Frontal cortex (tissue), 3 donors: ENCODE measurements at regions not wholly inside any gene's neighbourhood (a gene's known extent, or its start where the extent isn't known, plus 50 kb on each side); places are given as distances from the start of the nearest gene placed in this dataset.

Source experiments
- DNase-seq, 2 donors: peaks; one replicate each; pipeline ENCODE4 v3.0.0; 2012; ENCODE audit warnings: low spot score in 2 of 2
- FAIRE-seq: peaks from 2 replicates; lab custom pipeline; 2012; peaks lifted over from hg19 to GRCh38; lab: Jason Lieb, UNC
- donor health status: control.
- donor health status: control.
- donor health status: control.

DNA sequence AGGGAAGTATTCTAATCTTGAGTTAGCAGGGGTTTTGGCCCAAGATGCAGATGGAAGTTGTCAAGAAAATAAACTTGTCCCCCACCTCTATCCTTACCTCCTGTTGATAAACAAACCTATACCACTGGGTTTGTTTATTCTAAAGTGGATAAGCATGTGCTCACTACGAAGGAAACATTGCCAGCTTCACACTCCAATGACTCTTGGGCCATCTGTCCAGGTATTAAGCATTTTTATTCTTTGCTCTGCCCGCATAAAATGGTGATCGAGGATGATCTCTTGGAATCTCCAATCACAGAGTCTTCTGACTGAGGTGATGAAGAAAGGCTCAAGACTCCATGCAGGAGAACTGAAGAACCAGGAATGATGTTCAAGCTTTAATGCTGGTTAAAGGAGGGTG, 1908.4 kb upstream of the PIK3C3 start:
- DNase-seq = no peak
- FAIRE-seq = no peak

DNA sequence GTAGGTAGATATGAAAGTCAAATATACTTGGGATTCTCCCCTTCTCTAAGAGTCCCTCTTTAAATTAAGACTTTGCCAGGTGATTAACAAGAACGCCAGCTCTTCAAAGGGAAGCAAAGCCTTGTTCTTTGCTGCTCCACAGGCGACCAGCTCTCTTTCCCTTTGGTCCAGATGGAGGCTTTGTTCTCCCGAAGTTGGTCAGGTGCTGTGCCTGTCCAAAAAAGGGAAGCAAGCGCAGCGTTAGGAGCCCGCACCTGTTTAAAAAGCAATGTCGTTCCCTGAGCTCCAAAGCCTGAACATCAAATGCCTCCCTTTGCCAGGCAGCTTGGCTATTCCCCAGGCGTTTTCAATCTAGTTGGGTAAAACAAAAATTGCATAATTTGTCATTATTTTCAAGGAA, 1913.1 kb upstream of the PIK3C3 start:
- FAIRE-seq = no peak
- DNase-seq = no peak

DNA sequence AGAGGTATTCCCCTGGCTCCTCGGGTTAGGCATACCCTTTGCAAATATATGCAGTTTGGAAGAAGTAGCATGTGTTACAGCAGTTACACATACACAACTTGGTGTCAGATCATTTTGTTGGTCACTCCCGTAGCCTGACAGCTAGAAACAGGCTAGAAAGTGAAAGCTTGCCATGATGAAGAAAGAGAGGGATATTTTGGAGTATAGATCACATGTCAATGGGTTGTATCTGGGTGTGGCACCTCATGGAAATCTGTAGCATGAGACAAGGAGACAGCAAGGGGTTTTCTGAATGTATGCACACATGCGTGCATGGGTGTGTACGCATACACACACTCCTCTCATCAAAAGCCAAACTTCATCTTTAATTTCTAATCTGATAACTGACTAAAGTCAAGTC, 1914.5 kb upstream of the PIK3C3 start:
- no peak for DNase-seq
- no peak for FAIRE-seq

DNA sequence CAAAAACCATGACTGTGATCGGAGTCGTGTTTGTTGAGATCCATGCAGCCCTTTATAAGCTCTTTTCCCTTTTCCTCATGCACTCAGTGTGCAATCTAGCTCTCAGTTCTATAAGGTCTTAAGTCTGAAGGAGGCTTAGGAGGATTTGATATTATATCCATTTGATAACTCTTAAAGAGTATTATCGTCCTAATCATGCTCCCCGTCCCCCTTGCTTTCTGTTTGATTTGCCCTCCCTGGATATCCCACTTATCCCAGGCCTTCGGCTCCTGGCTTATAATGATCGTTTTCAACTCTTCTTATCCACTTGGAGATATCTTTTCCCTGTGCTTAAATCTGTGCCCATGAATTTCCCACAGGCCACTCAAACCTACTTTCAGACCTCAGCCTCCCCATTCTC, 1917.7 kb upstream of the PIK3C3 start:
- no peak for FAIRE-seq
- no peak for DNase-seq

DNA sequence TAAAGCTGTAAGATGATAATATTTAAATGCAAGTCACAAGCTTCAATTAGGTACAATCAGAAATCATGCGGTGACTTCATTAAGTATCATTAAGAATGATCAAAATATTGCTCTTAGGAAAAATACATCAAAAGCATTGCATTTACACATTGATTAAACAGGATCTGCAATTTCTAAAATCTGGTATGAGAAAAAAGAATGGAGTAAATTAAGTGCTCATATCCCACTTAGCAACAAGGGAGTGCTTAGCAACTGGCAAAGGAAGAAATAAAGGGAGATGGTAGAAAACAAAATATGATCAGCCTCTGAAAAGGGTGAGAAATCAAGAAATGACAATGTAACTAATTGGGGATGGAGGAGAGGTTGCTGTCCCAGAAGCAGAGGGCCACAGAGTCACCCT, 1918.2 kb upstream of the PIK3C3 start:
- DNase-seq (no peak), FAIRE-seq (no peak)

DNA sequence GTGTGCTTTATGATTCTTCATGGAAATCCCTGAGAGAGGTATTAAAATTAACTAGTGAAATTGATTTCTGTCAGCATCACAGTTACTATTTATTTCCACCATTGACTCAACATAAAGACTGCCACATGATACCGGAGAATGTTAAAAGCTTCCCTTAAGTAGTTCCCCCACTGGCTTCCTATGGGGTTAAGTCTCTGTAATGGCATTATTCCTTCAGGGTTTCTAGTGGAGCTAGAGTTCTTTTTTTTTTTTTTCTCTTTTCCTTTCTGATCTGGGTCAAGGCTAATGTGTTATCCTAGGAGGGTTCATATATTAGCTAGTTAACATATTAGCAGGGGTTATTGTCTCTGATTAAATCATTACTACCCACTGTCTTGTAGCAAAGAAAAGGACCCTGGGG, 1919.1 kb upstream of the PIK3C3 start:
- no peak for DNase-seq
- FAIRE-seq = no peak

DNA sequence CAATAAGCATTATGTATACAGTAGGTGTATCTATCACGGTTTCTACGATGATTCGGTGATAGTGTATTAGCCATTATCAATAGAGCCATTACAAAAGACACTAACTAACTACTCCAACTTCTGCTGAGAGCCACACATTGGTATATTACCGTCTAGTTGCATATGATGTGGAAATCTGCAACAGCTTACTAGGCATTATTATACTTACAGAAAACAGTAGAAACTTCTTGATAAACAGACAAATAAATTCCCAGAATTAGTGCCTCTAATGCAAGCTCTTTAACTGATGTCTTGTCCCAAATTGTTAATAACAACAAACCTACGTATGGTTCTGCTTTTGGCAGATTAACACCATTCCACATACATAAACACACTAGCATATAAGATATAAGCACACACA, 1923.0 kb upstream of the PIK3C3 start:
- DNase-seq = no peak
- FAIRE-seq = no peak

DNA sequence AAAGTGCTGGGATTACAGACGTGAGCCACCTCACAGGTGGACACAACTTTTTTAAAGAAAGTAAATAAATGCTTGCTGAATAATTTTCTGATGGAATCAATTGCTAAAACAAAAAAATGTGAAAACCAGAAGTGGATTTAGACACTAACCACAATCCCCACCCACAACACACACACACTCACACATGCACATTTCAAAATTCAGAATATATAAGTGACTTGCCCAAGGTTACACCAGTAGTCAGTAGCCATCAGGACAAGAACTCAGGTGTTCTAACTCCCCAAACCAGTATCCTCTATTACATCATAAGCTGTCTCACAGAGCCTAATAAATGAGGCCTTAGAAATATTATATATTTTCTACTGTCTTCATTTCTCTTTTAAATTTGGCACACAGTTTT, 1923.6 kb upstream of the PIK3C3 start:
- DNase-seq = no peak

DNA sequence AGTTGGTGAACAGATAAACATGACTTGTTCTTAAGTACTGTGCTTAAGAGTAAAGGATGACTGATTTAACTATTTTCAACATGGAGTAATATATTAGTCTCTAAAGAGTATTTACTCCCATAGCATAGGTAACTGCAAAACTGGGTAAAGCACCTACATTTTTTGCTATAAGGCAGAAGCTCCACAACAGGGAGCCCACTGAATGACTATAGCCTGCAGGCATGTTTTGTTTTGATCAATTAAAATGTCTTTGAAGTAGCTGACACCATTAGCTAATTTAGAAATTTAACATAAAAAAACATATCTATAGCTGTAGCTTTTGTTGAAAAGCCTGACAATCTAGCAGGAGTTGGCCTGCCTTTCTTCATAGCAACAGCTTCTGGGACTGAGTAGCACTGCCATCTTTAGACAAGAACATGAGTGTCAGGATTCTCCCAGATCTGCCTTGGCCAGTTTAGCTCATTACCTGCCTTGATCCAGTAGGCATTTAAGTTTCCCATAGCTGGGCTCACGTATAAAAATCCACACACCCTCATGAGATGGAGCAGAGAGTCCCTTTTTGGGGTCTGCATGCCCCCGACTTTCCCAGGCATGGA, 1935.1 kb upstream of the PIK3C3 start:
- FAIRE-seq = no peak
- DNase-seq = no peak

More for the DNA sequence above, 1923.6 kb upstream of the PIK3C3 start:
- FAIRE-seq = no peak

DNA sequence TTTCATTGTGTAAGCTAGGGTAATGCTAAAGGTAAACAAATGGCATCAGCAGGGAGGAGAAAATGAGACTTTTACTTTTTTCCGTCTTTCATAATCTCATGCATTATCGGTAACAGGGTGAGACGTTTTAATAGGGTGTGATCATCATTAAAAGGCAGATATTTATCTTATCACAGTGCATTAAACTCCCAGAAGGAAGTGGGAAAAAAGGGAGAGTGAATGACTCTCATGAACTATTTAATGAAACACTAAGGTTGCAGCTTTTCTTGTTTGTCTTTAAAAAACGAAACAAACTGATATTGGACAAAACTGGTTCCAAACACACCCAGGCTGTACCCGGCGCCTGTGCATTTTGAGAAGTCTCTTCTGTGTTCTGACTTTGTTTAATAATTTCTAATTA, 1936.8 kb upstream of the PIK3C3 start:
- FAIRE-seq = no peak

DNA sequence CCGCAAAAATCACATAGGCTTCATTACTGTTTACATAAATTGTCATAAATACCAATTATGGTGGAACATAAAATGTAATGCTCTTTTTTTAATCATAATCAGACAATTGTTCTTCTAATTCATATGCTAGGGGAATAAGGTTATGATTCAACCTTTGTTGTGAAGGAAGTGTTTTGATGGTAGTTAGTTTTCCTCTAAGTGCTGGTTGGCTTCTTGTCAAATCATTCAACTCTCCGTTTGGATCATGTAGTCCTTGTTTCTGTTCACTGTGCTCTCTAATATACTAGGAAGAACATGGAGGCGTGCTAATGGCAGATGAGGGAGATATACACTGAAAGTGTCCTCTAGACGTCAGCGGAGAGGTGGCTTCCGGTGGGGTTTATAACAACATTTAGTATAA, 1938.0 kb upstream of the PIK3C3 start:
- no peak for DNase-seq
- FAIRE-seq = no peak

More for the DNA sequence above, 1936.8 kb upstream of the PIK3C3 start:
- no peak for DNase-seq

DNA sequence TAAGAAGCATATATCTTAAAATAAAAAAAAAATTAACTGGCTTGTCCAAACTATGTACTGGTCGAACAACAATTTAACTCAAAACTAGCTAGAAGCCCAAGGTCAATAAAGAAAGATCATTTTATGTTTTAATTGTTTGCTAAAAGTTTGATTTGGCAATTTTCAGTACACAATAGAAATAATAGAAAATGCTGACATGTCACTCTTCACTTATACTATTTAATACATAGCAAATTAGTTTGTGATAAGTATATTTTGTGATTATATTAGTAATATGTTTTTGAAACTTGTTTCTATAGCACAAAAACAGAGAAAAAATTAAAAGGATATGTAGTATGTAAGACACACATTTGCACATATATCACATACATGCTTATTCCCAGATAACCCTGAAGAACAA, 1938.6 kb upstream of the PIK3C3 start:
- DNase-seq = no peak
- no peak for FAIRE-seq

DNA sequence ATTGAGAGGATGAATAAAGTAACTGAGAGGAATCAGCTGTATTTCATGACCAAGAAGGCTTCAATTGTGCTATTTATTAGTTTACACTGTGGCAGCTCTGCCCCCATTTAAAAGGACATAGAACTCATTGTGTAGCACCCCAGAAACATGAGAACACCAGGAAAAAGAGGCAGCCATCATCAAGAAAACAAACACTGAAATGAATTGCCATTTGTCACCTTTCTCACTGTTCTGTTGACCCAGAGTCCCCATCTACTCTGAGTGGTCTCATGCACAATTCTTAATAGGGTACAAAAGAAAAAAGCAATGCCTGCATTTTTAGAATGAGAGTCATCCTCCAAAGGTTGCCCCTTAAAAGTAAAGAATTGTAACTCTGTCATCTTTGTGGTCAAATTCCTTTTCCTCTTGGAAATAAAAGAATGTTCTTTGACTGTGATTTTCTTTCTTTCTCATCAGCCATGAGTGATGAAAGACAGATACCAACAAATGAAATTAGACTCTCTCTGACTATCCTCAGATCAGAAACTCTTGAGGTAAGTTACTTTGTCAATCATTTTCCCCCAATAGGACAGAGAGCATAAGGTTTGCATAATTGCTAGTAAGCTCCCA, 1941.9 kb upstream of the PIK3C3 start:
- FAIRE-seq = no peak
- DNase-seq = no peak

DNA sequence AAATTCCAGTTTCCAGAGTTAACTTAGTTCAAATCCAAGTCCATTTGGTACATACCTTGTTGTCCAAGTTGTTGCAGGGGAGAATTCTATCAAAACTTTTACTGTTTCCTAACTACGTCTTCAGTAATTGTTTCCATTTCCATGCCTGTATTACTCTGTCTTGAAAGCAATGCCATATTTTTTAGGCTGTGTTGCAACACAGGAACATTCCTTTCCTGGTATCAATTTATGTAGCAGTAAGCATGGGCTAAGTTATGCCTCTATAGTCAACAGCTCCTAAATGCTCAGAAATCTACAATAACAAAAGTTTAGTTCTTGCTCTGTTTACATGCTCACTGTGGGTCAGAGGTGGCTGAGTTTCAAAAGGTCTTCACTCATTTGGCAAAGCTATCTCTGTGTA, 1943.8 kb upstream of the PIK3C3 start:
- FAIRE-seq (no peak), DNase-seq (no peak)

DNA sequence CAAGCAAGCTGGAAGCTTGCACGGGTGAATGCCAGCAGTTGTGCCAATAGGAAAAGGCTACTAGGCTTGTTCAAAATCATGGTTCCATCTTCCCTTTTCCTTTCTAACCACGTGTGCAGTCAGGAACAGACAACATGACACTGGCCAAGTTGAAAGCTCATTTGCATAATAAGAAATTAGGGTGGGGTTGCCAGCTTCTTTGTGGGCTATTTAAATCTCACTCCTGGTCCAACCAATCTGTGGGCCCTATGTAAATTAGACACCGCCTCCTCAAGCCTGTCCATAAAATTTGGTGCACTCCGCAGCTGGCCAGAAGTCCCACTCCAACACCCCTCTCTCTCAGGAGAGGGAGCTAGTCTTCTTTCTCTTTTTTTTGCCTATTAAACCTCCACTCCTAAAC, 1948.4 kb upstream of the PIK3C3 start:
- no peak for DNase-seq
- FAIRE-seq = no peak

DNA sequence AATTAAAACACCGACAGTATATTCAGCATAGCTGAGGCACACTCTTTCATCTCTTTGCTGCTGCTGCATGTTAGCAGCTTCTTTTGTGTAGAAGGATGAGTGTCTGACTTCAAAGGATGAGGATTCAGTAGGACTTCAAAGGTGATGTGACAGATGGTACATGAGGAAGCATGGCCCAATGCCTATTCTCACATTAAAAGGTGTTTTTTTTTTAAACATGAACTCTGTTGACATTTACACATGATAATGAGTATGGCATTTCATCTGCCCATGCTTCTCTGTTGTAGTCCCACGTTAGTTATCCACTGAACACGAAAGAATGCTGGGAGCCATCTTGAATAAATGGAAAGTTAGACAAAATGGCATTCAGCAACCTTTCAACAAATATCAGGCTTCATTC, 1950.8 kb upstream of the PIK3C3 start:
- FAIRE-seq (no peak), DNase-seq (no peak)

DNA sequence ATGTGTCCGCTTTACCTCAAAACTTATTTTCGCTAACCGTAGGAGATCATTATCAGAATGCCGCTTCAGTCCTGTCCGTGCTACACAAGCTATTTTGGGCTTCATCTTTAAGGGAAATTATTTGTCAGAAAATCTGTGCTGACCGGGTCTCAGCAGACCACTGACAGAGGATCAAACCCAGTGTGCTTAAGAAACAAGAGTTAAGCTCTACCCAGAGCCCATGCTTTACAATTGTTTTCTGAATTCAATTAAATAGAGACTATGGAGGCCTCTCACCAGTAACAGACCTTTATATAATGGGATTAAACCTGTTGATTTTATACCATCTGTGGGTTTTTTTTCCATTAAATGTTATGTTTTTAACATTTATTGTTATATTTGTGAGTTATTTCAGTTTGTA, 1956.7 kb upstream of the PIK3C3 start:
- FAIRE-seq (no peak), DNase-seq (no peak)

DNA sequence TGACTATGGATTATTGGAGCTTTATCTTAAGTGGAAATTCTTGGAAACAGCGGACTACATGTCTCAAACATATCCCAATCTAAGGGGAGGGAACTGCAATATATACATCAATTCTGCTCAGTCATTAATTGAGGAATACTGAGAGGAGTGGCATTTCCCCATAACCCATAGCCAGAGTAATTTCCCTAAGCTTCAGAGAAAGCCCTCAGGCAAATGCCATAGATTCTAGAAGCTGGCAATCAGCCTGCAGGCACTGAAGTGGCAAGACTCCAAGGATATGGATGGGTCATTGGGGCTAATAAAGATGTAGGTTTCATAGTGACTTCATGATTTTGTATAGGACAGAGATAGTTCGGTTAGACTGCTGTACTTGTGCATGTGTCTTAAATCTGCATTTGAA, 1960.5 kb upstream of the PIK3C3 start:
- FAIRE-seq = no peak
- no peak for DNase-seq

DNA sequence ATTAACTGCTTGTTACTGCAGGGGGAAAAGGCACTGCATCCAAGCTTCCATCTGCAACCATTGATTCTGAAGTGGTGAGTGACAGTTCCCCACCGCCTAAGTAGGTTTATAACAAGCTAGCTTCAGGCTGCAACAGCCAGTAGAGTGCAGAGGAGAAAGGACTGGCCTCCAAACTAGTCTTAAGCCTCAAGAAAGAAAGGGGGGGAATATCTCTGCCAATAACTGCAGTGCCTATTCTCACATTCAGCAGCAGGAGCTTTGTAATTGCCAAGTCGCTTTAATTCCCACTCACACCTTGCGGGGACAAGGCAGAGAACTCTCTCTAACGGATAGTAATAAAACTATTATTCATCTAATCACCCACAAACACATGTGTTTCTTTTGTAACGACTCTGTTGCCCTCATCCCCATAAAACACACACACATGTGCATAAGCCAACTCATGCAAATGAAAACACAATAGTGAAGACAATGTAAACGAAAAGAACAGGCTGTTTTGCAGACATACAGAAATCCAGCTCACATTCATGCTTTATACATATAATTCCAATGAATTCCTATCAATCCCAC, 1963.3 kb upstream of the PIK3C3 start:
- DNase-seq (no peak), FAIRE-seq (no peak)

DNA sequence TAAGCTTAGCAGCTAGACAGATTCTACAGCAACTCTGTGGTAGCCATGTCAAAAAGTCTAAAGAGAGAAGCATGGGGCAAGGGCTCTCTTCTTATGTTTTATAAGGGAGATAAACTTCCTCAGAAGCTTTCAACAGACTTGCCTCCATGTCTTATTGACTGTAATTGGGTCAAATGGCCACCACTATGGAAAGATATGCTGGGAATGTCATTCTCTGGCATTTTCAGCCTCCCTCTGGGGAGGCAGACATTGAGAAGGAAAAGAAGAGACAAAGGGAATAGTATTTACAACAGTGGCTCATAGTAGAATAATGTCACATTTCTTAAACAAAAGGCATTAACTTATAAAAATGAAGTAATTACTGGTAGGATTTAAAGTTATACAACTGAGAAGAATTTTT, 1964.5 kb upstream of the PIK3C3 start:
- no peak for FAIRE-seq

DNA sequence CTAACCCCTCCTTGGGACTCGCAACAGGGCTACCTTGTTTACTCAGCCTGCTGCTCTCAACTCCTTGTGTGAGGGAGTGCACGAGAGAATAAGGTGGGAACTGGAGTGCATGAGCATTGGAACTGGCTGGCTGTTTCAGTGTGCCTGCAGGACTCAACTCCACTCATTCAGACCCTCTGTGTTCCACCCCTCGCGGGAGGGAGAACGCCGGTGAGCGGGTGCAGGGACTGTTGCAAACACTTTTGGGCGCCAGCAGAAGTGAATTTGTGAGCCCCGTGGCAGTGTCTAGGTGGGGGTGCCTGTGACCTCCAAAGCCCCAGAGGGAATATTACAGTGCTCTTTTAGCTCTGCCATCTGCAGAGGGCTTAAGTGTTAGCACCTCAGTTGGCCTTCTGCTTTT, 1978.3 kb upstream of the PIK3C3 start:
- DNase-seq (no peak), FAIRE-seq (no peak)

More for the DNA sequence above, 1964.5 kb upstream of the PIK3C3 start:
- DNase-seq = no peak

DNA sequence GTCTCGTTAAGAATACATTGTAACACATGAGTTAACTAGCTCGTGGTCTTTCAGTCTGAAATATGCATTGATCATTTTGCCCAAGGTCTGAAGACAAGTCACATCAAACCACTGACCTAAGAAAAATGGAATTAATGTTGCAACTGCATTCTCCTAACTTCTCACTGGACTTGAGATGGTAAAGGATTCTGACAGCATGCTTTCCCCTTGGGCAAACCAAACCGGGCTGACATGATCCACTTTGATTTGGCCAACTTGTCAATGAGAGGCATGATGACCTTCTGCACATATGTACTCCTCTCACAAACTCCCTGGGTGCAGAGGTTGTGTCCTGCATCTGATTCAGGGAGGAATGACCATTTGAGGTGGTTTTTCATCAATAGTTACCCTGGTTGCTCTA, 1982.5 kb upstream of the PIK3C3 start:
- no peak for FAIRE-seq

More for the DNA sequence above, 1982.5 kb upstream of the PIK3C3 start:
- DNase-seq = no peak
